GM23338 (cell line): ENCODE measurements at regions not wholly inside any gene's neighbourhood (a gene's known extent, or its start where the extent isn't known, plus 50 kb on each side); places are given as distances from the start of the nearest gene placed in this dataset.

Experiments
- ATAC-seq: fragments of 200-7000 bp; cut with Tn5 transposase; 3 replicates; pipeline ENCODE4 v1.9.1; 2020
- DNase-seq: peaks from one replicate; pipeline ENCODE4 v3.0.0-alpha.2; 2015; ENCODE audit warnings: low spot score
- H2AFZ ChIP-seq: fragments of 200-600 bp; sonication (generic); 2 replicates; pipeline ENCODE4 v1.8.0; 2016; ENCODE audit warnings: antibody characterized with exemption, mild to moderate bottlenecking, moderate library complexity
- H3F3A ChIP-seq: fragments of 200-600 bp; sonication (generic); replicated peaks from 2 replicates; pipeline ENCODE4 v1.8.0; 2017; ENCODE audit warnings: antibody characterized with exemption, mixed run types, low read depth
- H3K27ac ChIP-seq: fragments of 200-600 bp; sonication (generic); 2 replicates; pipeline ENCODE4 v1.6.1; 2016; ENCODE audit warnings: low read depth
- H3K27me3 ChIP-seq: fragments of 200-600 bp; sonication (generic); 2 replicates; pipeline ENCODE4 v1.8.0; 2016; ENCODE audit warnings: mild to moderate bottlenecking, mixed run types, moderate library complexity; ENCODE audit not compliant: insufficient read depth
- H3K36me3 ChIP-seq: fragments of 200-600 bp; sonication (generic); 2 replicates; pipeline ENCODE4 v1.8.0; 2016; ENCODE audit warnings: mild to moderate bottlenecking; ENCODE audit not compliant: insufficient read depth
- H3K4me1 ChIP-seq: fragments of 200-600 bp; sonication (generic); 2 replicates; pipeline ENCODE4 v1.8.0; 2016; ENCODE audit warnings: mild to moderate bottlenecking, moderate library complexity; ENCODE audit not compliant: insufficient read depth
- H3K4me2 ChIP-seq: fragments of 200-600 bp; sonication (generic); 2 replicates; pipeline ENCODE4 v1.7.1; 2017; ENCODE audit warnings: mixed run types
- H3K4me3 ChIP-seq: fragments of 200-600 bp; sonication (generic); 2 replicates; pipeline ENCODE4 v1.6.1; 2016; ENCODE audit warnings: mixed run types
- H3K79me2 ChIP-seq: fragments of 200-600 bp; sonication (generic); replicated peaks from 2 replicates; pipeline ENCODE4 v1.8.0; 2017; ENCODE audit warnings: mild to moderate bottlenecking; ENCODE audit not compliant: insufficient read depth
- H3K9me2 ChIP-seq: fragments of 200-600 bp; sonication (generic); 2 replicates; pipeline ENCODE4 v1.8.0; 2017; ENCODE audit not compliant: insufficient read depth
- H4K20me1 ChIP-seq: fragments of 200-600 bp; sonication (generic); replicated peaks from 2 replicates; pipeline ENCODE4 v1.8.0; 2017; ENCODE audit warnings: mild to moderate bottlenecking; ENCODE audit not compliant: insufficient read depth
- H3K27ac Mint-ChIP-seq: 2 replicates; pipeline ENCODE4 v1.8.0; 2020; ENCODE audit warnings: inconsistent platforms, mild to moderate bottlenecking, moderate library complexity, mixed read lengths
- H3K27me3 Mint-ChIP-seq: 3 replicates; pipeline ENCODE4 v1.8.0; 2022; ENCODE audit warnings: low read depth, mild to moderate bottlenecking, moderate library complexity, mixed read lengths, inconsistent platforms; ENCODE audit not compliant: insufficient read depth, poor library complexity
- H3K36me3 Mint-ChIP-seq: 3 replicates; pipeline ENCODE4 v1.8.0; 2021; ENCODE audit warnings: low read depth, mild to moderate bottlenecking, inconsistent platforms, moderate library complexity, mixed read lengths
- H3K4me1 Mint-ChIP-seq: 3 replicates; pipeline ENCODE4 v1.8.0; 2020; ENCODE audit warnings: mild to moderate bottlenecking, inconsistent platforms, mixed read lengths
- H3K4me3 Mint-ChIP-seq: 3 replicates; pipeline ENCODE4 v1.8.0; 2021; ENCODE audit warnings: moderate library complexity, mild to moderate bottlenecking, inconsistent platforms, mixed read lengths
- H3K9me3 Mint-ChIP-seq: 3 replicates; pipeline ENCODE4 v1.8.0; 2020; ENCODE audit warnings: moderate library complexity, mild to moderate bottlenecking, inconsistent platforms, mixed read lengths
- CREB1 ChIP-seq: fragments of 250-450 bp; sonication (Bioruptor Pico); IDR thresholded peaks from 2 replicates; pipeline ENCODE4 v1.5.0; 2020; ENCODE audit warnings: low read depth, mild to moderate bottlenecking, moderate library complexity
- ETS1 ChIP-seq: IDR thresholded peaks from 2 replicates; pipeline ENCODE4 v1.6.1; 2016; ENCODE audit warnings: antibody characterized with exemption
- EZH2 ChIP-seq: fragments of 200-600 bp; sonication (generic); IDR thresholded peaks from one replicate; pipeline ENCODE4 v1.8.0; 2017; ENCODE audit warnings: antibody characterized with exemption, mild to moderate bottlenecking, low read depth; ENCODE audit not compliant: unreplicated experiment
- JUNB ChIP-seq: IDR thresholded peaks from one replicate; pipeline ENCODE4 v1.6.1; 2016; ENCODE audit warnings: antibody characterized with exemption; ENCODE audit not compliant: unreplicated experiment
- NANOG ChIP-seq: IDR thresholded peaks from 2 replicates; pipeline ENCODE4 v1.6.1; 2016; ENCODE audit warnings: antibody characterized with exemption, borderline replicate concordance
- STAT1 ChIP-seq: IDR thresholded peaks from one replicate; pipeline ENCODE4 v1.6.1; 2016; ENCODE audit warnings: antibody characterized with exemption; ENCODE audit not compliant: unreplicated experiment
- ZNF114 ChIP-seq: fragments of 250-450 bp; sonication (Bioruptor Pico); IDR thresholded peaks from 2 replicates; pipeline ENCODE4 v1.5.0; 2020; ENCODE audit warnings: mild to moderate bottlenecking, moderate library complexity
- ZNF462 ChIP-seq: fragments of 250-450 bp; sonication (Bioruptor Pico); IDR thresholded peaks from 2 replicates; pipeline ENCODE4 v1.5.0; 2020; ENCODE audit warnings: mild to moderate bottlenecking, moderate library complexity
- TF ChIP-seq, protein P1 (sequence below), 2 experiments: fragments of 200-600 bp in 1 of 2; sonication (generic) in 1 of 2; conservative IDR thresholded peaks; 2 replicates each; pipeline versions ENCODE4 v1.5.1 to v1.6.1; 2016 to 2017; ENCODE audit warnings: antibody characterized with exemption in 2 of 2, low read depth in 2 of 2, mild to moderate bottlenecking in 2 of 2, moderate library complexity in 1 of 2

GRCh38 chr18:35807811-35808335, 164.6 kb upstream of the RMP24 start:
- Histone ChIP-seq H4K20me1 (no peaks in the 10 kb centered on the region), H3K9me2 (peaks cover 21% of the 10 kb centered on the region; the same call in 1 of the 2 replicates), H3K79me2 (no peaks in the 10 kb centered on the region), H2AFZ (no peak overlapping the region), H3F3A (no peaks in the 10 kb centered on the region), H3K4me3 (no peak overlapping the region), H3K27ac (no peak overlapping the region), H3K4me2 (no peak overlapping the region), H3K27me3 (no peaks in the 10 kb centered on the region), H3K4me1 (peaks cover 4% of the 10 kb centered on the region; the same call in 1 of the 2 replicates), H3K36me3 (no peaks in the 10 kb centered on the region)
- H3K27ac Mint-ChIP-seq: no peak overlapping the region
- no peaks in the 10 kb centered on the region; the same call in 2 of the 3 replicates for H3K36me3 Mint-ChIP-seq
- H3K4me1 Mint-ChIP-seq: peaks cover 5% of the 10 kb centered on the region; the same call in 1 of the 3 replicates
- no peak for ATAC-seq
- H3K27me3 Mint-ChIP-seq: no peaks in the 10 kb centered on the region
- TF ChIP-seq, protein P1, sequence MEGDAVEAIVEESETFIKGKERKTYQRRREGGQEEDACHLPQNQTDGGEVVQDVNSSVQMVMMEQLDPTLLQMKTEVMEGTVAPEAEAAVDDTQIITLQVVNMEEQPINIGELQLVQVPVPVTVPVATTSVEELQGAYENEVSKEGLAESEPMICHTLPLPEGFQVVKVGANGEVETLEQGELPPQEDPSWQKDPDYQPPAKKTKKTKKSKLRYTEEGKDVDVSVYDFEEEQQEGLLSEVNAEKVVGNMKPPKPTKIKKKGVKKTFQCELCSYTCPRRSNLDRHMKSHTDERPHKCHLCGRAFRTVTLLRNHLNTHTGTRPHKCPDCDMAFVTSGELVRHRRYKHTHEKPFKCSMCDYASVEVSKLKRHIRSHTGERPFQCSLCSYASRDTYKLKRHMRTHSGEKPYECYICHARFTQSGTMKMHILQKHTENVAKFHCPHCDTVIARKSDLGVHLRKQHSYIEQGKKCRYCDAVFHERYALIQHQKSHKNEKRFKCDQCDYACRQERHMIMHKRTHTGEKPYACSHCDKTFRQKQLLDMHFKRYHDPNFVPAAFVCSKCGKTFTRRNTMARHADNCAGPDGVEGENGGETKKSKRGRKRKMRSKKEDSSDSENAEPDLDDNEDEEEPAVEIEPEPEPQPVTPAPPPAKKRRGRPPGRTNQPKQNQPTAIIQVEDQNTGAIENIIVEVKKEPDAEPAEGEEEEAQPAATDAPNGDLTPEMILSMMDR (conservative IDR thresholded peaks at IDR 0.05; ENCODE audit: low read depth in 2 of 2): no peak
- no peak for TF ChIP-seq ZNF462
- no peak for TF ChIP-seq NANOG
- no peak for TF ChIP-seq ZNF114 (CRISPR knock-in tag)
- no peak for TF ChIP-seq ETS1
- TF ChIP-seq CREB1 (CRISPR knock-in tag): no peak
- TF ChIP-seq EZH2: no peak
- no peak for TF ChIP-seq JUNB
- TF ChIP-seq STAT1: no peak
- H3K9me3 Mint-ChIP-seq: 0 out of 3 replicates have a peak, but pooled peaks cover 2% of the 10 kb centered on the region
- H3K4me3 Mint-ChIP-seq: no peak overlapping the region
- DNase-seq: no peak
